Tibial artery (tissue), 4 donors: ENCODE measurements at regions not wholly inside any gene's neighbourhood (a gene's known extent, or its start where the extent isn't known, plus 50 kb on each side); places are given as distances from the start of the nearest gene placed in this dataset.

Experiments
- DNase-seq, 2 donors: peaks; one replicate each; pipeline ENCODE4 v3.0.0-alpha.2; 2019
- H3K27ac ChIP-seq, 2 donors: fragments of 200-600 bp; sonication (generic) in 1 of 2; 1 replicate in 1 of 2; 2 replicates in 1 of 2; pipeline ENCODE4 v1.5.1; 2018 to 2019; ENCODE audit warnings: mild to moderate bottlenecking in 1 of 2
- H3K27me3 ChIP-seq, 2 donors: fragments of 200-600 bp; sonication (generic) in 1 of 2; one replicate each; pipeline versions ENCODE4 v1.5.1 to v1.6.0; 2016 to 2019
- H3K36me3 ChIP-seq, 3 donors: fragments of 200-600 bp; sonication (generic) in 2 of 3; one replicate each; pipeline ENCODE4 v1.5.1; 2016 to 2019; ENCODE audit warnings: mild to moderate bottlenecking in 2 of 3
- H3K4me1 ChIP-seq, 4 donors: fragments of 200-600 bp; sonication (generic) in 2 of 4; 1 replicate in 3 of 4; 2 replicates in 1 of 4; pipeline ENCODE4 v1.5.1; 2016 to 2019
- H3K4me3 ChIP-seq, 2 donors: fragments of 200-600 bp; sonication (generic) in 1 of 2; 1 replicate in 1 of 2; 2 replicates in 1 of 2; pipeline ENCODE4 v1.5.1; 2018 to 2019; ENCODE audit warnings: mild to moderate bottlenecking in 2 of 2
- H3K9me3 ChIP-seq, 3 donors: fragments of 200-600 bp; sonication (generic) in 1 of 3; one replicate each; pipeline ENCODE4 v1.5.1; 2016 to 2019
- CTCF ChIP-seq, 2 experiments: fragments of 200-600 bp in 1 of 2; fragments of 450-650 bp in 1 of 2; IDR thresholded peaks; one replicate each; pipeline ENCODE4 v1.5.1; 2017 to 2019; ENCODE audit warnings: antibody characterized with exemption in 2 of 2, mild to moderate bottlenecking in 1 of 2, moderate library complexity in 1 of 2
- intact Hi-C: fragments of 100-400 bp; cut with DNase I; formaldehyde crosslinking; loops from one replicate; pipeline ENCODE4 v1.15.0; 2023; ENCODE audit warnings: low total_unique reads

GRCh38 chr17:14768923-14769322 is 468.0 kb downstream of the HS3ST3B1 start:
- no peak for TF ChIP-seq CTCF (IDR thresholded peaks at IDR 0.05)
- H3K9me3 ChIP-seq = no peaks in the 10 kb centered on the region
- no peak overlapping the region for H3K27ac ChIP-seq
- intact Hi-C loops = no loop called here
- DNase-seq = no peak
- no peaks in the 10 kb centered on the region for H3K4me1 ChIP-seq
- no peak overlapping the region for H3K4me3 ChIP-seq
- no peaks in the 10 kb centered on the region for H3K36me3 ChIP-seq
- no peaks in the 10 kb centered on the region for H3K27me3 ChIP-seq

GRCh38 chr17:14762736-14763479 is 462.0 kb downstream of the HS3ST3B1 start:
- Histone ChIP-seq H3K27me3 (no peaks in the 10 kb centered on the region), H3K4me3 (no peak overlapping the region), H3K4me1 (no peaks in the 10 kb centered on the region), H3K9me3 (no peaks in the 10 kb centered on the region), H3K36me3 (no peaks in the 10 kb centered on the region), H3K27ac (no peak overlapping the region)
- TF ChIP-seq CTCF (IDR thresholded peaks at IDR 0.05) = no peak
- DNase-seq = no peak
- intact Hi-C loops = no loop called here

- no peaks in the 10 kb centered on the region for H3K9me3 ChIP-seq
- intact Hi-C loops = no loop called here
- H3K36me3 ChIP-seq = no peaks in the 10 kb centered on the region
- TF ChIP-seq CTCF (IDR thresholded peaks at IDR 0.05) = no peak
- no peak for DNase-seq
- no peaks in the 10 kb centered on the region for H3K27me3 ChIP-seq
- no peak overlapping the region for H3K27ac ChIP-seq
- H3K4me1 ChIP-seq = no peaks in the 10 kb centered on the region
- H3K4me3 ChIP-seq = no peak overlapping the region
Measured at GRCh38 chr17:14760719-14761411, 460.0 kb downstream of the HS3ST3B1 start.

- TF ChIP-seq CTCF (IDR thresholded peaks at IDR 0.05) = no peak
- DNase-seq = no peak
- H3K36me3 ChIP-seq = no peaks in the 10 kb centered on the region
- H3K27me3 ChIP-seq = no peaks in the 10 kb centered on the region
- intact Hi-C loops = no loop called here
- H3K27ac ChIP-seq = no peak overlapping the region
- no peaks in the 10 kb centered on the region for H3K4me1 ChIP-seq
- H3K4me3 ChIP-seq = no peak overlapping the region
- H3K9me3 ChIP-seq = no peaks in the 10 kb centered on the region
Measured at GRCh38 chr17:14760212-14760611, 459.3 kb downstream of the HS3ST3B1 start.

GRCh38 chr17:14759325-14759724 is 458.4 kb downstream of the HS3ST3B1 start:
- Histone ChIP-seq H3K27me3 (no peaks in the 10 kb centered on the region), H3K36me3 (no peaks in the 10 kb centered on the region), H3K4me1 (no peaks in the 10 kb centered on the region), H3K27ac (no peak overlapping the region), H3K9me3 (no peaks in the 10 kb centered on the region), H3K4me3 (no peak overlapping the region)
- intact Hi-C loops = no loop called here
- DNase-seq = no peak
- no peak for TF ChIP-seq CTCF (IDR thresholded peaks at IDR 0.05)
